ENCODE measurements at regions not wholly inside any gene's neighbourhood (a gene's known extent, or its start where the extent isn't known, plus 50 kb on each side); places are given as distances from the start of the nearest gene placed in this dataset.

GRCh38 chr2:198347946-198348345 is 543.6 kb downstream of the PLCL1 start:
- Mint-ChIP-seq H3K27ac (ENCODE audit: unreplicated experiment) (no peak overlapping the region), H3K4me1 (ENCODE audit: unreplicated experiment) (no peaks in the 10 kb centered on the region), H3K36me3 (ENCODE audit: unreplicated experiment) (no peaks in the 10 kb centered on the region), H3K27me3 (ENCODE audit: unreplicated experiment) (peaks cover 15% of the 10 kb centered on the region), H3K9me3 (ENCODE audit: unreplicated experiment) (no peaks in the 10 kb centered on the region), H3K4me3 (ENCODE audit: unreplicated experiment) (no peak overlapping the region)
- TF ChIP-seq CTCF (IDR thresholded peaks at IDR 0.05): no peak
- no peak for DNase-seq (ENCODE audit: extremely low spot score, unreplicated experiment)

DNA sequence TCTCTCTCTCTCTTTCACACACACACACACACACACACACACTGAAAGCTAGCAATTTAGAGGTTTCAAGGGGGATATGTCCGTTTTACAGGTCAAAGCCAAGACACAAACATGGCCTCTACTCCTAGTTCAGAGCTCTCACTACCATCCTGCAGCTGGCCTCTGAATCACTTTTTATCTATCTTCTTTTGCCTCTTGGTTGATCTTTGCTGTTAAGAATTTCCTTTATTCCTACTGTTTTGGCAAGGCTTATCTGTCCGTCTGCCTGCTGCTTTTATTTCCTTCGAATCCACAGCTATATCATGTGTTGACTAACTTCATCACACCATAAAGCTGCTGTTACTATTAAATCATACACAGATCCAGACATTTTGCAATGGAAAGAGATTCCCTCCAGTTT is 543.0 kb downstream of the PLCL1 start:
- Mint-ChIP-seq H3K9me3 (ENCODE audit: unreplicated experiment) (no peaks in the 10 kb centered on the region), H3K27me3 (ENCODE audit: unreplicated experiment) (peaks cover 15% of the 10 kb centered on the region), H3K4me1 (ENCODE audit: unreplicated experiment) (no peaks in the 10 kb centered on the region), H3K27ac (ENCODE audit: unreplicated experiment) (no peak overlapping the region), H3K4me3 (ENCODE audit: unreplicated experiment) (no peak overlapping the region), H3K36me3 (ENCODE audit: unreplicated experiment) (no peaks in the 10 kb centered on the region)
- TF ChIP-seq CTCF (IDR thresholded peaks at IDR 0.05): no peak
- DNase-seq (ENCODE audit: extremely low spot score, unreplicated experiment): no peak

DNA sequence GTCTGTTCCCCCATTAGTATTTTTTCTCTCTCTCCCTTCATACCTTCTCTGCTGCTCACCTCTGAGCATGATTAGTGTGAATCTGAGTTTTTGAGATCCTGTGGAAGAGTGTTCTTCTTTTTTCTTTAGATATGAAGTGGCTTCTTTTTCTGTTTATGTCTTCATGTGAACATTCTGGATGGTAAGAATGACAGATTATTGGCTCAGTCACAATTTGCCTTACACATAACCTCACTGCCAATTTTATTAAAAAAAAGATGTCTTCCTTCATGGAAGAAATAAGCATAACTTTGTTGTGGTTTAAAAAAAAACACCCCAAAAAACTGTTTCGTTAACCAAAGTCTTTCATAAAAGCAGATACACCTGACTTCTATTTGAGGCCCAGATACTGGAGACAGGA is 539.1 kb downstream of the PLCL1 start:
- DNase-seq (ENCODE audit: extremely low spot score, unreplicated experiment): no peak
- no peaks in the 10 kb centered on the region for H3K9me3 Mint-ChIP-seq (ENCODE audit: unreplicated experiment)
- H3K4me3 Mint-ChIP-seq (ENCODE audit: unreplicated experiment): no peak overlapping the region
- no peak for TF ChIP-seq CTCF (IDR thresholded peaks at IDR 0.05)
- H3K27me3 Mint-ChIP-seq (ENCODE audit: unreplicated experiment): peaks cover 15% of the 10 kb centered on the region
- H3K4me1 Mint-ChIP-seq (ENCODE audit: unreplicated experiment): no peaks in the 10 kb centered on the region
- no peak overlapping the region for H3K27ac Mint-ChIP-seq (ENCODE audit: unreplicated experiment)
- H3K36me3 Mint-ChIP-seq (ENCODE audit: unreplicated experiment): no peaks in the 10 kb centered on the region

DNA sequence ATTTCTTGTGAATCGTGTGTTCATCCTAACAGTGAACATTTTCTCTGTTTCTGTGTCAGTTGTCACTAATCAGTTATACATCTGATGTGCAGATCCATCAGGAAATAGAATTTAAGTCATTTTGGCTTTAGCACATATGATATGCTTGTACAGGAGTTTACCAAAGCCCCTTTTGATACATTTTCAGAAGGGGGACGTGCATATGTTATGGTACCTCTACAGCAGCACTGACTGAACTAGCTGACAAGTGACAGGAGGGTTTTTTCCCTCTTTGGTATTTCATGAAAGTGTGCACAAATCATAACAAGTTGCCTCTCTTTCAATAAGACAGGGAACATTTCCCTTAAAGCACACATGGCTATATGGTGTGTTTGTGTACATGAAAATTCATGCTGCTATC is 536.5 kb downstream of the PLCL1 start:
- H3K27me3 Mint-ChIP-seq (ENCODE audit: unreplicated experiment): peaks cover 15% of the 10 kb centered on the region
- no peaks in the 10 kb centered on the region for H3K4me1 Mint-ChIP-seq (ENCODE audit: unreplicated experiment)

DNA sequence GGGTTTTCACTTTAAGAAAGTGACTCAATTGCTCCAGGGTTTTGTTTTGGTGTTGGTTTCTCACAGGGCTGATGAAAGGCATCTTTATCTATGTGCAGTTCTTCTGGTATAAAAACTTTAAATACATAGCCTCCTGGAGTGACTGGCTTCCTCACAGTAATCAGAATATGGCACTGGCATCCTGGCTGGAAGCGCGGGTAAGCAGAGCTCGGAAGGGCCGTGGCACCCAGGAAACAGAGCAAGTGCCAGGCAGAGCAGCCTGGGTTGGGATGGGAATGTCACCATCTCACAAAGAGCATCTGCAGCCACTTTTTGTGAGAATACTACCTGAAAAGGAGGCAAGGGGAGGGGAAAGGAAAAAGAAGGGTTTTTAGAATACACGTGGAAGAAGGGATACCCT is 534.7 kb downstream of the PLCL1 start:
- DNase-seq (ENCODE audit: extremely low spot score, unreplicated experiment): no peak
- H3K36me3 Mint-ChIP-seq (ENCODE audit: unreplicated experiment): no peaks in the 10 kb centered on the region
- no peak for TF ChIP-seq CTCF (IDR thresholded peaks at IDR 0.05)

More for the DNA sequence above, 536.5 kb downstream of the PLCL1 start:
- DNase-seq (ENCODE audit: extremely low spot score, unreplicated experiment): no peak
- Mint-ChIP-seq H3K4me3 (ENCODE audit: unreplicated experiment) (no peak overlapping the region), H3K9me3 (ENCODE audit: unreplicated experiment) (no peaks in the 10 kb centered on the region), H3K36me3 (ENCODE audit: unreplicated experiment) (no peaks in the 10 kb centered on the region), H3K27ac (ENCODE audit: unreplicated experiment) (no peak overlapping the region)
- TF ChIP-seq CTCF (IDR thresholded peaks at IDR 0.05): no peak

More for the DNA sequence above, 534.7 kb downstream of the PLCL1 start:
- Mint-ChIP-seq H3K4me3 (ENCODE audit: unreplicated experiment) (no peak overlapping the region), H3K27ac (ENCODE audit: unreplicated experiment) (no peak overlapping the region), H3K4me1 (ENCODE audit: unreplicated experiment) (no peaks in the 10 kb centered on the region), H3K9me3 (ENCODE audit: unreplicated experiment) (no peaks in the 10 kb centered on the region), H3K27me3 (ENCODE audit: unreplicated experiment) (peaks cover 12% of the 10 kb centered on the region)

Data from osteocyte (in vitro differentiated cells).